CD4-positive, alpha-beta T cell treated with Interleukin-6 at 100 ng/mL for 8 hours (primary cell): ENCODE measurements at regions not wholly inside any gene's neighbourhood (a gene's known extent, or its start where the extent isn't known, plus 50 kb on each side); places are given as distances from the start of the nearest gene placed in this dataset.
"Not testable (repeated sequence)": the region's sequence is repeated elsewhere in the genome, so short reads cannot be mapped to it uniquely, and the experiment has no call there.

Experiments used
- DNase-seq: peaks from one replicate; pipeline ENCODE4 v3.0.0-alpha.2; 2020; ENCODE audit warnings: mixed read lengths, low spot score

DNA sequence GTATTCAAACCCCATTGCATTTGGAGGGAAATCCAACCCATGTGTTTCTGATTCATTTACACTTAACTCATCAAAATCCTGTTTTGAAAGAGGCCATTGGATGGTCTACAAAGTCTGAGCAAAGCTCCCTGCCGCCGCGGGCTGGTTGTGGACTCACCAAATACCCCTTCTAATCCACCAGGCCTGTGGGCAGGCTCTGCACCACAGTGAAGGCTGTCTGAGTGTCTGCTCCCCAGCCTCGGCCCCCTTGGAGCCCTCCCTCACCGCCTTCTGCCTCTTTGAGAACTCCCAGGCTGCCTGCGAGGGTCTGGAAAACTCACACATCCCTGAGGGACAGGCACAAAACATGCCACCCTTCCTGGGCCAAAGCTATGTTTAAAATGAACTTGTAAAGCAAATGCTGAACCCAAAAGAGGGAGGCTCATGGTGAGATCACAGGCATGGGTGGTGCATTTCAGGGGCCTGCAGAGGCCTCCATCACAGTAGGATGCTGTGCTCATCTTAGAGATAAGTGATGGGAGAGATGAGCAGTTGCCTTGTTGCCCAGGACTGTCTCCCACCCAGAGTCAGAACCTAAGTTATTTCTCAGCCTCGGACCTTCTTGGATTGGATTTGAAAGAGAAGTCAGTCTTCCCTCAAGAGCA is 225.0 kb downstream of the CYP26B1 start:
- DNase-seq: no peak

DNA sequence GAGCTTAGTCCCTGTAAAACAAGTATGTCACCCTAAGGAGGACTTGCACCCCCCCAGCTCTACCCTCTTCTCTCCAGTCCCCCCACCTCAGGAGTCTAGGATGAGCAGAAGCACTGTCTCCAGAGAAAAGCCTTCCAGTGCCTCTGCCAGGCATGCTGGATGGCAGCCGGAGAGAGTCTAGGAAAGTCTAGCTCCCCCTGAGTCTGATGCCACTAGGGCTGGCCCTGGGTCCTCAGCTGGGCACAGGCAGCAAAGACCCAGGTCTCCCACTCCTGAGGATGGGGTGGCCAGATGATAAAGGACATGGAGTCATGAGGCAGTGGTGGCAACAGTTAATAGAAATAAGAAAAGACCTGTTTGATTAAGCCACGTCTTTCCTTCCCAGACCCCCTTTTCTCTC is 225.6 kb downstream of the CYP26B1 start:
- DNase-seq: no peak

DNA sequence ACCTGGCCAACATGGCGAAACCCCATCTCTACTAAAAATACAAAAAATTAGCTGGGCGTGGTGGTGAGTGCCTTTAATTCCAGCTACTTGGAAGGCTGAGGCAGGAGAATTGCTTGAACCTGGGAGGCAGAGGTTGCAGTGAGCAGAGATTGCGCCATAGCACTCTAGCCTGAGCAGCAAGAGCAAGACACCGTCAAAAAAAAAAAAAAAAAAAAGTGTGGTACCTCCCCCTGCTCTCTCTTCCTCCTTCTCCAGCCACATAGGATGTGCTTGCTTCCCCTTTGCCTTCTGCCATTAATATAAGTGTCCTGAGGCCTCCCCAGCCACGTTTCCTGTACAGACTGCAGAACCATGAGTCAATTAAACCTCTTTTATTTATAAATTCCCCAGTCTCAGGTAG is 226.8 kb downstream of the CYP26B1 start:
- DNase-seq: not testable (repeated sequence)

DNA sequence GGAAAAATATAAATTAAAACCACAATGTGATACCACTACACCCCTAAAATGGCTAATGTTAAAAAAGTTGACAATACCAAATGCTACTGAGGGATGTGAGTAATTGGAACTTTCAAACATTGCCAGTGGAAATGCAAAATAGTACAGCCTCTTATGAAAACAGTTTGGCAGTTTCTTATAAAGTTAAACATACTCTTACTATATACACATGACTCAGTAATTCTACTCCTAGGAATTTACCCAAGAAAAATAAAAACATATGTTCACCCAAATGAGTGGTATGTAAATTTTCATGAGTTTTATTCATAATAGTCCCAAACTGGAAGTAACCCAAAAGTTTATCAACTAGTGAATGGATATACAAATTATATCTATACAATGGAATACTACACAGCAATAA is 228.0 kb downstream of the CYP26B1 start:
- no peak for DNase-seq

DNA sequence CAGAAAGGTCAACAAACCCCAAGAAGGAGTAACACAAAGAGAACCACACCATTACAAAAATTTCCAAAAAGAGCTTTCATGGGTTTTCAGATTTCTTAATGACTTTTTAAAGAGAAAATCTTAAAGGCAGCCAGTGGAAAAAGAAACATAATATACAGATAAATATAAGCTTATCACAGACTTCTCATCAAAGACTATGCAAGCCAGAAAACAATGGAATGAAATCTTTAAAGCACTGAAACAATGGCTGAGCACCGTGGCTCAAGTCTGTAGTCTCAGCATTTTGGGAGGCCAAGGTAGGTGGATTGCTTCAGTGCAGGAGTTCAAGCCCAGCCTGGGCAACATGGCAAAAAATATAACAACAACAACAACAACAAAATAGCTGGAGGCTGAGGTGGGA is 237.4 kb downstream of the CYP26B1 start:
- no peak for DNase-seq

DNA sequence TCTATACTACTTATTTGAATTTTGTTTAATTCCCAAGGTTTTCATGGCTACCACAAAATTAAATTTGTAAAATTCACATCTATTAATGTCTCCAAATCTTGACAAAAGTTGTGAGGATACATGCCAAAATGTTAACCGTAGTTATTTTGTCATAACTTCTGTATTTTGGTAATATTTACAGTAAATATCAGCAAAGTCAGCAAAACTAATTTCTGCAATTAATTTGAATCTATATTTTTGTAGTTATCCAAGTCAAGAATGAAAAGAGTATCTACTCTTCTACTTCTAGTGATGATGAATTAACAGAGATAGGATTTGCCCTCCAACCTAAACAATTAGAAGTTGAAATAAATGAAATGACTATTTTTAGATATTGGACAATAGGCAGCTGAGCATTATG is 238.9 kb downstream of the CYP26B1 start:
- DNase-seq: no peak

DNA sequence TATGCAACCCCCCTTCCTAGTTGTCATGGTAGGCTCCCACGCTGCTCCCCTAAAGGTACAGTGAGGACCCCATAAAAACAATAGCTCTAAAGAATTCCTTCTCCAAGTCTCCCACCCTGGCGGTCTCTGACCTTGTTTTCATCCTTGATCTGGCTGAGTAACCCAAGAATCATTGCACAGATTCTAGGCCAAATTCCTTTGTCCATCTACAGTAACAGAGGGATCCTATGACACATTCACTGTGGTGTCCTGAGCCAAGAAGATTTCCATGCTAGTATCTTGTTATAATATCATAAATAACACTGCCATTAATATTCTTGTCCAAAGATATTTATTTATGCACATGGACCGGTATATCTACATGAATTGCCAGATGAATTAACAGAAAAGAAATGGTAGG is 240.2 kb downstream of the CYP26B1 start:
- no peak for DNase-seq

DNA sequence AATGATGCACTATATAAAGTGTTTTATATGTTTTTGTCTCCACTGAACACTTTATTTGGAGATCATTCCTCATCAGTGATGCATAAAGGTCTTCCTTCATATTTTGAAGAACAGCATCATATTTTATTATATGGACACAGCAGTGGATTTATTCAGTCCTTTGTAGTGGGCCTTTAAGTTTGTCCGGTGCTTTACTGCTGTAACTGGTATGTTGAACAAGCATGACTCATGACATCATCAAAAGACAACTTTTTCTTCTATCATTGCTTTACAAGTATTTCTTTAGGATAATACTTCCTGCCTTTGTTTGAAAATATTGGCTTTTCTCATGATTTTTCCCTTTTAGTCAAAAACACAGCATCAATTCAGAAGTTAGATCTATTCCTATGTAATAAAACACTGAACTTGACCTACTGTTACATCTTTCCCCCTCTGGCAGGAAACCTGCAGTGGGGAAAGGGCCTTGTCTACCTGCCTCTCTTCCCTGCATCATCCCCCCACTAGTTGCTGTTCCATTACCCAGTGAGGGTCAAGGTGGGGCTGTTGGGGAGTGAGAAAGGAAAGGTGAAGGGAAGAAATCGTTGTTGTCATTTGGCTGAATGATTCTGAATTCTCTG is 241.2 kb downstream of the CYP26B1 start:
- no peak for DNase-seq

DNA sequence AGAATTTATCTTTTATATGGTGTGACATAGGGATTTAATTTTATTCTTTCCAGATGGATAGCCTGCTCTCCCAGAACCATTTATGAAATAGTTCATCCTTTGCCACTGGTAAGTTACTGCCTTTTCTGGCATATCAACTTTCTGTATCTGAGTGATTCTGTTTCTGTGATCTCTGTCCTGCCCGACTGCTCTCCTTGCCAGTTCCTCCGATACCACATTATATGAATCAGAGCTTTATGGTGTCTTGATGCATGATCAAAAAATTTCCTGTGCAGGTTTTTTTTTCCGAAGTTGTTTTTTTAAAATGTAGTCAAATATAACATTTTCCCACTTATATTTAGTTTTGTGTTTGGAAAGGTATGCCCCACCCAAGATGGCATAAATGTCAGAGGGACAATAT is 242.5 kb downstream of the CYP26B1 start:
- DNase-seq: no peak

DNA sequence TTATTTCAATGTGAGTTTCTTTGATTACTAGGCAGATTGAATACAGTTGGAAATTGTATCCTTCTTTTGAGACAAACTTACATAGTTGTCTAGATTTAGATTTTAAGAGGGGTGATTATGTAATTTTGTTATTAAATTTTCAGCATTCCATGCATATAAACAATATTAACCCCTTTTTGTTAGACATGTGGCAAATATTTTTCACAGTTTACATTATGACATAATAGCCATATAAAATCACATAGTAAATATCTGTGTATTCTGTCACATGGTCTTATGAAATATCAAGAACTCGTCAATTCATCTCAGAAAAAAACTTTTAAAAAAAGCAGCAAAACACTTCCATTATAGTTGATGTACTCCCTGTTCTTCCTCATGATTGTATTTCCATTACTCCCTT is 243.8 kb downstream of the CYP26B1 start:
- no peak for DNase-seq

DNA sequence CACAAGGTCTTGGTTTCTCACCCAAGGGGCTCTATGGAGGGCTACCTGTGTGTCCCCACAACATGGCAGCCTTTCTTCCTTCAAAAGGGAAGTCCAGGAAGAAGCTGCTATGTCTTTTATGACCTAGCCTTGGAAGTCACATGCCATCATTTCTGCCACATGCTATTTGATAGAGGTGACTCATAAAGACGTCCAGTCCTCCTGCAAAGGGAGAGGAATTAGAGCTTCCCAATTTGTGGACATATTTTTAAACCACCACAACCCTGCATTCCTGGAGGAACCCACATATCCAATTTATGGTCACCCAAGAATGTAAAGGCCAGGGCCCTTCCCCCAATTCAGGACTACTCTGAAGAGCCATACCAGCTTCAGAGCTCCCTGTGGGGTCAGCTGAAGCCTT is 246.2 kb downstream of the CYP26B1 start:
- no peak for DNase-seq

DNA sequence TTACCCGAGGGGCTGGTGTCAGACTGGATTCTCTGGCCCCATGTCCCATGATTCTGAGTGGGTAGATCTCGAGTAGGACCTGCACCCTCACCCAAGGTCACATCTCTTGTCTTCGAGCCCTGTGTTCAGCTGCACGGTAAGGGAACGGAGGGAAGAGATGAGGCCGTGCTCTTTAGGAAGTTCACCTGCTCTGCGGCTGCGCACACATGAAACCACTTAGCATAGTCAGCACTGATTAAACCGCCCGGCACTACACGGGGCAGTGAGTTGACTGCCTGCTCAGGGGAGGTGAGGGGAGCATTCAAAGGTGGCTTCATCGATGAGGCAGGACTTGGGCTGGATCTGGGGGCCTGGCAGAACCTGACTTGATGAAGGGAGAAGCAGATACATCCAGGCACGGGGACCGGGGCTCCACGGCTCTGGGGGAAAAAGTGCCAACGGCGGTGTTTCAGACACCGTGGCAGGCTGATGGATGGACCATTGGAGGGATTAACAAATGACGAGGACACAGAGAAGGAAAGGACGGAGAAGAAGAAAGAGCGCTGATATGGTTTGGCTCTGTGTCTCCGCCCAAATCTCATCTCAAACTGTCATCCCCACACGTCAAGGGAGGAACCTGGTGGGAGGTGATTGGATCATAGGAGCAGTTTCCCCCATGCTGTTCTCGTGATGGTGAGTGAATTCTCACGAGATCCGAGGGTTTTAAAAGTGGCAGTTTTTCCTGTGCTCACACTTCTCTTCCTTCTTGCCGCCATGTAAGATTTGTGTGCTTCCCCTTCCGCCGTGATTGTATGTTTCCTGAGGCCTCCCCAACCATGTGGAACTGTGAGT is 248.6 kb downstream of the CYP26B1 start:
- no peak for DNase-seq

DNA sequence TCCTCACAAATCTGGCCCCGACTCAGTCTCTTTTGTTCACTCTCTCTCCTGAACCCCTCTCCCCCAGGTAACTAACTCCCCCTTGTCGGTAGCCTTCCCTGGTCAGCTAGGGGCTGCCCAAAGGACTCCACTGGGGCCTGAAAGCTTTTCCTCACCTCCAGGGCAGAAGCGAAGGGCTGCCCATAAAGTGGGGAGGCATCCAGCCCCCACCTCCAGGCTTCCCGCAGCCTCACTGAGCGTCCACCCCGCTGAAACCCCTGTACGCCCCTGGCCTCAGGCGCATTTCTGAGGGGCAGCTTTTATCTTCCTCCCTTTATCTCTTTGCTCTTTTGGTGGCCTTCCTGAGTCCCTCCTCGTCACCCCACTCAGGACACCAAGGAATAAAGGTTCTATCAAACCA is 249.3 kb downstream of the CYP26B1 start:
- DNase-seq: no peak

DNA sequence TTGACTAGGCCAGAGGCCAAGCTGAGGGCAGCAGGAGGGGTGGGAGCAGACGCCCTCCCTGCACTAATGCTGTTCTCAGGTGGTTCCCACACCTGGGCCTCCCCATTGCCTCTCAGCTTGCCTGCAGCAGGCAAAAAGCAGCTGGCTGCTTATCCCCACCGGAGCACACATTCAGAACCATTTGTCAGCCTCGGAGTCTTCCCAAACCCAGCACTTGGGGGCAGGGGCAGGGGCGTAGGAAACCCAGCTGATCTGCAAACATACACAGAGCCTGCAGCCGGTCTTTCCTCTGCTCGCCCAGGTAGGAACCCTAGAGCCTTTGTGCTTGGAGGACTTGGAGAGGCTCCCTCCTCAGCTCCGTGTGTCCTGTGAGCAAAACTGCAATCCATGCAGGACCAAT is 249.8 kb downstream of the CYP26B1 start:
- no peak for DNase-seq

DNA sequence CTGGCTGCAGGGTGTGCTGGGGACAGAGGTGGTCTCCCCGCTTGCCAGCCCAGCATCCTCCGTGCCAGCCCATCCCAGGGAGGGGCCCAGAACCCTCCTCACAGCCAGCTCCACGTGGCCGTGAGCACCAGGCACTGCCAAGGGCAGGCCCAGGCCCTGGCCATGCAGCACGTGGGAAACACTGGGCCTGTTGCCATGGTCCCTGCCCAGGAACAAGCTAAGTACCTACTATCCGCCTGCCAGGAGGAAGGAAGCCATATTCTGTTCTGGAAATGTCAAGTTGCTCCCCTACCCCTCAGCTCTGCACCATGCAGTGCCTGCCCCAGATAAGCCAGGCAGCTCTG is 250.6 kb downstream of the CYP26B1 start:
- no peak for DNase-seq

DNA sequence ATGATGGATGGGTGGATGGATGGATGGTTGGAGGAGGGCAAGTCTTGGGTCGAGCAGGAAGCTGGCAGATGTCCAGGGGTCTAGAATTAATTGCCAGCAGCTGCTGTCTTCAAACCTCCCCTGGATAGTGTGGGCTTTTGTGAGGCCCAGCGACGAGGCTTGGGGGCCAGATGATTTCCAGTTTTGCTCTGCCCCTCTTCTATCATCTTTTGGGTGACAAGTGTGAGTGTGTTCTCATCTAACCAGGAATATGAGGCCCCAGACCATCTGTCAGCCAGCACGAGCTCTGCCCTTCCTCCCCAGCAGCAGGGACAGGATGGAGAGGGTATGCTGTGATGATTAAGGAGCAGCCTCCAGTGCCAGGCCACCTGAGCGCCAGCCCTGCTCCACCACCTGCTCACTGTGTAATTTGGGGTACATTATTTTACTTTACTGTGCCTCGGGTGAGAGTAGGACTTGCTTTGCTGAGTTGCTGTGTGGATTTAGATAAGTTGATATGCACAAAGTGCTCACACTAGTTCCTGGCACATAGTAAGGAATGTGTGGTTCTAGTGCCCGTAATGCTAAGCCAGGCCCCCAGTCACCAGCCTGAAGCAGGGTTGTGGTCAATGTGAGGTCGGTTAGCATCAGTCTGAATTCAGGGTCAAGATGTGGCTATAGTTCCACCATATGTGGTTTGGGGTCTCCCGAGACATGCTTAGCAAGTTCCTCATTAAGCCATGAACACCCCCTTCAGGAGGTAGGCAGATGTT is 251.1 kb downstream of the CYP26B1 start:
- DNase-seq: no peak

DNA sequence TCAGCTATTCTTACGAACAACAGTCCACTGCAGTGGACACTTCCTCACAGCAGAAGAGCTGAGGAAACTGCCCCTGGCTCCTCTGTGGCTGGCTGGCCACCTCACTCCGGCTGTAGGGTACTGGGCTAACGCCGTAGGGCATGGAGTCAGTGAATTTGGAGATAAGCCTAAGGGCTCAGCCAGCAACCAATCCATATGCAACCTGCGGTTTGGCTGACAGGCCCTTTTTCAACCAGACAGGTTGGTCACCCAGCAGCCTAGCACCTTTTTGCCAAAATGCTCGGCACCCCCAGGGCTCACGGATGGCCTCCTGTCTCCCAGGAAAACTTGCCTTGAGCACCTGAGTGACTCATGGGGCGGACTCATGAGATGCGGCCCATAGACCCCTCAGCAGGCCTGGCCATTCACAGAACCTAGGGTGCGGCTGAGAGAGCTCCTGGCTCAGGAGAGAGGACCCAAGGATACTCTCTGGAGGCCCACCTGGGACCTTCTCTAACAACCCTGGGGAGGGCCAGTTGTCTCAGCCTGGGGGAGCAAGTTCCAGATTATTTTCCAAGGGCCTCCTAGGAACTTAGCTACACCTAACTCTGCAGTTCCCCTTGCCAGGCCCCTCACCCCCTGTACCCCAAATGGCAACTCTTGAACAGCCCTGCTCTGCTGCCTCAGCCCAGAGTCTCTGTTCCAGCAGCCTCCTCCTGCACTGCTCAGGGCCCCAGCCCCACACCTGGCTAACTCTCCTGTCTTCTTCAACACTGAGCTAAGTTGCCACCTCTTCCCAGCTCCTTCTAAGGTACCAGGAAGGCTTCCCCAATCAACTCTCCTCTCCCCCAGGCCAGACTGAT is 252.1 kb downstream of the CYP26B1 start:
- DNase-seq: no peak

DNA sequence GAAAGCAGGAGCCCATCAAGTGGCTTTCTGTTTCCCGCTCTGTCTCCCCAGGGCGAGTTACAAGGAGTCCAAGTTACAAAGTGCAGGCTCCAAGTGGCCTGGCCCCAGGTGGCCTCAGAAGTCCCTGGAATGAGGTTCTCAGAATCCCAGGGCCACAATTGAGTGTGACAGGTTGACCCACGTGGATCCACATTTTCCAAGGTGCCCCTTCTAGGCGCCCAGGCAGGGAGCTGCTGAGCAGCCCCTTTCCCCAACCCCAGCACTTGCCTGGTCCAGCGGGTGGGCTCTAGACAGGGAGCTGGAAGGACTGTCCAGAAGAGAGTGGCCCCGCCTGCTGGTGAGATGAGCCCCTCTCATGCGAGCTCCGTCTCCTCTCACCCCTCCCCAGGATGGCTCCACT is 253.4 kb downstream of the CYP26B1 start:
- no peak for DNase-seq

DNA sequence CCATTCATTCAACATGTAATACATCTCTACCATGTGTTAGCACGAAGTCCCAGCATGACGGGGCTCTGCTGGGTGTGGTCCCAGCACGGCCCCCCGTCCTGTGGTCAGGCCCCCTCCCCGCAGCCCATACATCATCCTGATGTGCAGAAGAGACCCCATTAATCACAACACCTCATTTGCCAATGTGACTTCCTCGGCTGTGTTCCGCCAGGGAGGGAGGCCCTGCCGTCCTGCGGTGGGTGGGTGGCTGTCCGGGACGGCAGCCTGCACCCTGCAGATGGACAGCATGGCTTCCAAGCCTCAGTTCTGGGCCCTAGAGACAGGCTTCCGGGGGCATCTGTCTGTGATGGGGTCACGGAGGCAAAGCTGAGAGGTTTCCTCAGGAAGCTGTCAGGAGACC is 254.0 kb downstream of the CYP26B1 start:
- no peak for DNase-seq

DNA sequence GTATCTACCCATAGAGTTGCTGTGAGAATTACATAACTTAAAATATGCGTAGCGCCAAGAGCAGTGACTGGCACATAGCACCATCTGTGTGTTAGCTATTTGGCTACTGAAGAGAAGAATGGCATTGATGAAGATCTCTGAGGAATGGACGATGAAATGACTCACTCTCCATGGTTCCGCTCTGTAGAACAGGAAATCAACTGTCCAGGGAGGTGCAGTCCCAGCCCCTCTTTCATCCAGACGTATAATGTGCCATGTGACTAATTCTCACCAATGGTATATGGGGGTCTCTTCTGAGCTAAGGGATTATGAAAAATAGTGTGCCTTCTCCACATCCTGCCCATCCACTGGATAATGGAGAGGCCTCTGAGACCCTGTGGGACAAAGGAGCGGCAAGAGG is 254.8 kb downstream of the CYP26B1 start:
- no peak for DNase-seq

DNA sequence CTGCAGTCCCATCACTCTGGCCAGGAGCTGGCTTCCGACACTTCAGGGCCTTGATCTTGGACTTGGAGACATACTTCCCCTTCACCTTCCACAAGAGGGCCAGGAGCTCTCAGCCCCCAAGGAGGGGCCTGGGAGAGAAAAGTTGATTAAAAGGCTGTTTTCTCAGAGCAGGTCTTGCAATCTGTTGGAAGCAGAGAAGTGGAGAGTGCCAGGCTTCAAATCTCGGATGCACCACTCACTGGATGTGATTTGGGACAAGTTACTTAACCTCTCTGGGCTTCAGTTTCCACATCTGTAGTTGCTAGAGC is 255.3 kb downstream of the CYP26B1 start:
- DNase-seq: no peak
